ENCODE measurements at regions not wholly inside any gene's neighbourhood (a gene's known extent, or its start where the extent isn't known, plus 50 kb on each side); places are given as distances from the start of the nearest gene placed in this dataset.

DNA sequence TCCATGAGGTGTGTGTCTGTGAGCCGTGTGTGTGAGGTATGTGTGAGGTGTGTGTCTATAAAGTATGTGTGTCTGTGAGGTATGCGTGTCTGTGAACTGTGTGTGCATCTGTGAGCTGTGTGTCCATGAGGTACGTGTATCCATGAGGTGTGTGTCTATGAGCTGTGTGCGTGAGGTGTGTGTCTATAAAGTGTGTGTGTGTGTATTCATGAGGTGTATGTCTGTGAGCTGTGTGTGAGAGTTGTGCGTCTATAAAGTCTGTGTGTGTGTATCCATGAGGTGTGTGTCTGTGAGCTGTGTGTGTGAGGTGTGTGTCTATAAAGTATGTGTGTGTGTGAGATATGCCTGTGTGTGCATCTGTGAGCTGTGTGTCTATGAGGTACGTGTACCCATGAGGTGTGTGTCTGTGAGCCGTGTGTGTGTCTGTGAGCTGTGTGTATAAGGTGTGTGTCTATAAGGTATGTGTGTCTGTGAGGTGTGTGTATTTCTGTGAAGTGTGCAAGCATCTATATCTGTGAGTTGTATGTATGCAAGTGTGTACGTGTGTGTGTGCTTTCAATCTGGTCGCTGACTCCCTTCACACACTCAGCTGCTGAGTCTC, 91.9 kb upstream of the FOXP4 start:
- dilution Hi-C loops (cut with MboI; ENCODE audit: extremely low pct_ligation_motif_present, low sequenced_read_pairs), result no loop called here

More for the DNA sequence above, 91.9 kb upstream of the FOXP4 start:
- no peak overlapping the region for H2AFZ ChIP-seq (ENCODE audit: low read depth, low read length)
- no TSS peak for BruUV-seq (replicated peaks)
- H3K4me2 ChIP-seq (ENCODE audit: insufficient read depth, low read length), result no peak overlapping the region
- DNase-seq (ENCODE audit: low read depth, low spot score) (no peak), FAIRE-seq (no peak)
- H3K79me2 ChIP-seq (ENCODE audit: control insufficient read depth, insufficient read depth, low read length), result no peaks in the 10 kb centered on the region
- intact Hi-C loops (cut with micrococcal nuclease), result no loop called here
- H4K20me1 ChIP-seq (replicated peaks; ENCODE audit: control insufficient read depth, extremely low read depth, insufficient read depth, low read length), result no peaks in the 10 kb centered on the region
- H3K9me1 ChIP-seq (replicated peaks; ENCODE audit: control insufficient read depth, extremely low read depth, insufficient read depth, low read length), result no peaks in the 10 kb centered on the region
- ChIA-PET CTCF (interaction anchor here (1.2 kb wide), 1 partner anchor 11 kb away, joined by 3 read pairs; no protein-coding TSS in a partner anchor), POLR2A (no interaction called here)
- H3K9ac ChIP-seq (replicated peaks; ENCODE audit: extremely low read depth, insufficient read depth, low read length), result no peak overlapping the region
- no peak for TF ChIP-seq JUN (IDR thresholded peaks at IDR 0.05; ENCODE audit: borderline replicate concordance, insufficient read depth, insufficient read length, low read depth)
- no peak for TF ChIP-seq MAX (IDR thresholded peaks at IDR 0.05; ENCODE audit: insufficient read depth, insufficient read length)
- no peak for TF ChIP-seq POLR2A (IDR thresholded peaks at IDR 0.05; ENCODE audit: low read depth, low read length)
- TF ChIP-seq EZH2 (IDR thresholded peaks at IDR 0.05; ENCODE audit: borderline replicate concordance, low read depth, low read length, severe bottlenecking), result no peak
- no peak for TF ChIP-seq CTCF (IDR thresholded peaks at IDR 0.05; ENCODE audit: extremely low read depth in 1 of 2, insufficient read depth in 1 of 2, low read depth in 1 of 2, low read length in 2 of 2)
- no peak for TF ChIP-seq MYC (IDR thresholded peaks at IDR 0.05; ENCODE audit: low read depth, low read length)
- TF ChIP-seq FOS (IDR thresholded peaks at IDR 0.05; ENCODE audit: borderline replicate concordance, insufficient read depth, low read length), result no peak
- no peak overlapping the region for H3K4me3 ChIP-seq (replicated peaks in 1 of 3; ENCODE audit: insufficient read depth in 1 of 3, low read depth in 1 of 3, low read length in 3 of 3)
- no peaks in the 10 kb centered on the region for H3K9me3 ChIP-seq (replicated peaks; ENCODE audit: control insufficient read depth, insufficient read depth, low read length)
- H3K4me1 ChIP-seq (ENCODE audit: control insufficient read depth, extremely low read depth, insufficient read depth, low read length), result no peaks in the 10 kb centered on the region
- H3K36me3 ChIP-seq (ENCODE audit: control insufficient read depth in 2 of 2, extremely low read depth in 1 of 2, insufficient read depth in 2 of 2, low read length in 2 of 2), result no peaks in the 10 kb centered on the region
- peaks cover 2 to 9% of the 10 kb centered on the region in 2 experiments for H3K27me3 ChIP-seq (ENCODE audit: control insufficient read depth in 2 of 2, insufficient read depth in 2 of 2, low read length in 2 of 2)
- no peak overlapping the region for H3K27ac ChIP-seq (ENCODE audit: insufficient read depth, low read depth, low read length)
